B cell (primary cell): ENCODE measurements at regions not wholly inside any gene's neighbourhood (a gene's known extent, or its start where the extent isn't known, plus 50 kb on each side); places are given as distances from the start of the nearest gene placed in this dataset.

ENCODE experiments used
- ATAC-seq: fragments of 200-7000 bp; cut with Tn5 transposase; one replicate; pipeline ENCODE4 v1.10.0; 2021; ENCODE audit warnings: low read depth, mild to moderate bottlenecking, moderate number of reproducible peaks, moderate library complexity
- CTCF ChIA-PET: fragments of 350-600 bp; sonication (Branson Sonifier 250); formaldehyde crosslinking; loops from one replicate; lab custom pipeline; 2021; ENCODE audit warnings: antibody characterized with exemption, inconsistent platforms; lab: Charles Lee
- POLR2A ChIA-PET: fragments of 350-600 bp; sonication (Branson Sonifier 250); formaldehyde crosslinking; loops from one replicate; lab custom pipeline; 2021; ENCODE audit warnings: antibody characterized with exemption; lab: Charles Lee
- DNase-seq: peaks from one replicate; pipeline ENCODE4 v3.0.0; 2013
- H2AFZ ChIP-seq: 2 replicates; pipeline ENCODE4 v1.6.1; 2012; ENCODE audit warnings: mild to moderate bottlenecking, low read depth, low read length; ENCODE audit not compliant: insufficient read depth, poor library complexity, severe bottlenecking
- H3K27ac ChIP-seq, 2 donors: 1 replicate in 1 of 2; 2 replicates in 1 of 2; pipeline ENCODE4 v1.5.1; 2012 to 2013; ENCODE audit warnings: low read length in 2 of 2, mild to moderate bottlenecking in 2 of 2, moderate library complexity in 1 of 2
- H3K27me3 ChIP-seq, 4 experiments: fragments of 200-600 bp in 1 of 4; sonication (generic) in 1 of 4; replicated peaks in 1 of 4; 1 replicate in 2 of 4; 2 replicates in 2 of 4; pipeline versions ENCODE4 v1.6.1 to v1.7.0; 2013 to 2016; ENCODE audit warnings: low read length in 3 of 4, mild to moderate bottlenecking in 2 of 4, mixed read lengths in 1 of 4, moderate library complexity in 1 of 4; ENCODE audit not compliant: insufficient read depth in 4 of 4, control insufficient read depth in 3 of 4; ENCODE audit errors: control extremely low read depth in 1 of 4
- H3K36me3 ChIP-seq, 2 experiments: replicated peaks in 1 of 2; 1 replicate in 1 of 2; 2 replicates in 1 of 2; pipeline versions ENCODE4 v1.6.1 to v1.7.1; 2013; ENCODE audit warnings: low read length in 1 of 2; ENCODE audit not compliant: insufficient read depth in 2 of 2, control insufficient read depth in 1 of 2; ENCODE audit errors: control extremely low read depth in 1 of 2, extremely low read depth in 1 of 2
- H3K4me1 ChIP-seq, 2 donors: fragments of 200-600 bp in 1 of 2; sonication (generic) in 1 of 2; 1 replicate in 1 of 2; 2 replicates in 1 of 2; pipeline versions ENCODE4 v1.5.1 to v1.6.1; 2013 to 2017; ENCODE audit warnings: low read length in 2 of 2; ENCODE audit not compliant: control insufficient read depth in 2 of 2, insufficient read depth in 2 of 2
- H3K4me2 ChIP-seq: replicated peaks from 2 replicates; pipeline ENCODE3; 2012; ENCODE audit warnings: mild to moderate bottlenecking, low read depth, low read length; ENCODE audit not compliant: poor library complexity, severe bottlenecking
- H3K4me3 ChIP-seq, 5 experiments: fragments of 200-600 bp in 1 of 5; sonication (generic) in 1 of 5; 1 replicate in 3 of 5; 2 replicates in 2 of 5; pipeline versions ENCODE4 v1.5.1 to v1.7.0; 2011 to 2016; ENCODE audit warnings: low read length in 4 of 5, mild to moderate bottlenecking in 4 of 5, low read depth in 2 of 5, control low read depth in 1 of 5, moderate library complexity in 1 of 5; ENCODE audit not compliant: insufficient read depth in 1 of 5; ENCODE audit errors: control extremely low read depth in 1 of 5, extremely low read depth in 1 of 5
- H3K79me2 ChIP-seq: fragments of 200-600 bp; sonication (generic); one replicate; pipeline ENCODE4 v1.6.0; 2016; ENCODE audit warnings: low read length; ENCODE audit not compliant: control insufficient read depth, insufficient read depth
- H3K9ac ChIP-seq: fragments of 200-600 bp; sonication (generic); 2 replicates; pipeline ENCODE4 v1.6.1; 2017; ENCODE audit warnings: mild to moderate bottlenecking, low read length, moderate library complexity
- H3K9me3 ChIP-seq, 3 donors: one replicate each; pipeline versions ENCODE4 v1.6.1 to v1.7.1; 2013; ENCODE audit warnings: low read length in 2 of 3; ENCODE audit not compliant: control insufficient read depth in 2 of 3, insufficient read depth in 1 of 3; ENCODE audit errors: control extremely low read depth in 1 of 3
- H4K20me1 ChIP-seq: 2 replicates; pipeline ENCODE4 v1.6.0; 2012; ENCODE audit warnings: mild to moderate bottlenecking, low read length; ENCODE audit not compliant: insufficient read depth, control insufficient read depth, poor library complexity, severe bottlenecking
- H3K27ac Mint-ChIP-seq: one replicate; pipeline ENCODE4 v1.8.0; 2021; ENCODE audit warnings: mixed read lengths
- H3K27me3 Mint-ChIP-seq: one replicate; pipeline ENCODE4 v1.8.0; 2021; ENCODE audit warnings: mixed read lengths
- H3K4me1 Mint-ChIP-seq: one replicate; pipeline ENCODE4 v1.8.0; 2021; ENCODE audit warnings: mixed read lengths
- H3K4me3 Mint-ChIP-seq: one replicate; pipeline ENCODE4 v1.8.0; 2021; ENCODE audit warnings: mixed read lengths
- H3K9me3 Mint-ChIP-seq: one replicate; pipeline ENCODE4 v1.8.0; 2022; ENCODE audit warnings: mixed read lengths; ENCODE audit not compliant: insufficient read depth
- EZH2 ChIP-seq: IDR thresholded peaks from 2 replicates; pipeline ENCODE4 v1.6.1; 2012; ENCODE audit warnings: borderline replicate concordance, low read depth, mild to moderate bottlenecking, moderate library complexity, low read length; ENCODE audit not compliant: insufficient read depth, poor library complexity, severe bottlenecking
- WGBS: methylation state at CpG from one replicate; pipeline ENCODE4 v1.1.5; 2013; ENCODE audit warnings: missing lambda C conversion rate; ENCODE audit not compliant: insufficient coverage; 5-methylcytosine and 5-hydroxymethylcytosine counted together
- intact Hi-C: fragments of 100-400 bp; cut with micrococcal nuclease; formaldehyde crosslinking; loops from one replicate; pipeline ENCODE4 v1.10.0; 2022
- TF ChIP-seq, protein P1 (sequence below): fragments of 200-600 bp; IDR thresholded peaks from one replicate; pipeline ENCODE4 v1.8.0; 2022; ENCODE audit warnings: antibody characterized with exemption, mild to moderate bottlenecking

DNA sequence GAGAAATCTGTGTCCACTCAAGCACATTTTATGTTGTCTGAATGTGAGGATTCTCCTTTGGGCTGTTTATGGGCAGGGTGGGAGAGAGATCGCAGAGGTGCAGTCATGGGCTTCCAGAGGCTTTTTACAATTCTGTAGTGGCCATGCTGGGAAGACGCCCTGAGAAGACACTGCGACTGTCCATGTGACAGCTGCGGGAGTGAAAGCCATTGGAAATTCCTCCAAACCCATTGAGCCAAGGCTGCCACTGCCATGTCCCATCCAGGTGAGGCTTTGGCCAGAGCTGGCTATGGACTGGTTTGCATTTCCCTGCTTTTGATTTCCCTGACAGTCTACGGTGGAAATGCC is 216.9 kb upstream of the ECI2 start:
- ChIA-PET CTCF (no interaction called here), POLR2A (no interaction called here)
- Histone ChIP-seq H3K36me3 (no peaks in the 10 kb centered on the region), H3K27ac (no peak overlapping the region), H3K9me3 (no peaks in the 10 kb centered on the region), H3K4me2 (no peak overlapping the region), H3K27me3 (peaks cover 0 to 6% (median 2%) of the 10 kb centered on the region in 4 experiments), H3K4me1 (no peaks in the 10 kb centered on the region), H3K79me2 (no peaks in the 10 kb centered on the region), H2AFZ (no peak overlapping the region), H3K9ac (no peak overlapping the region), H4K20me1 (no peaks in the 10 kb centered on the region), H3K4me3 (no peak overlapping the region)
- DNase-seq (no peak), ATAC-seq (no peak)
- H3K27me3 Mint-ChIP-seq = peaks cover 32% of the 10 kb centered on the region
- H3K27ac Mint-ChIP-seq = no peak overlapping the region
- intact Hi-C loops = no loop called here
- peaks cover 2% of the 10 kb centered on the region for H3K9me3 Mint-ChIP-seq
- TF ChIP-seq, protein P1, sequence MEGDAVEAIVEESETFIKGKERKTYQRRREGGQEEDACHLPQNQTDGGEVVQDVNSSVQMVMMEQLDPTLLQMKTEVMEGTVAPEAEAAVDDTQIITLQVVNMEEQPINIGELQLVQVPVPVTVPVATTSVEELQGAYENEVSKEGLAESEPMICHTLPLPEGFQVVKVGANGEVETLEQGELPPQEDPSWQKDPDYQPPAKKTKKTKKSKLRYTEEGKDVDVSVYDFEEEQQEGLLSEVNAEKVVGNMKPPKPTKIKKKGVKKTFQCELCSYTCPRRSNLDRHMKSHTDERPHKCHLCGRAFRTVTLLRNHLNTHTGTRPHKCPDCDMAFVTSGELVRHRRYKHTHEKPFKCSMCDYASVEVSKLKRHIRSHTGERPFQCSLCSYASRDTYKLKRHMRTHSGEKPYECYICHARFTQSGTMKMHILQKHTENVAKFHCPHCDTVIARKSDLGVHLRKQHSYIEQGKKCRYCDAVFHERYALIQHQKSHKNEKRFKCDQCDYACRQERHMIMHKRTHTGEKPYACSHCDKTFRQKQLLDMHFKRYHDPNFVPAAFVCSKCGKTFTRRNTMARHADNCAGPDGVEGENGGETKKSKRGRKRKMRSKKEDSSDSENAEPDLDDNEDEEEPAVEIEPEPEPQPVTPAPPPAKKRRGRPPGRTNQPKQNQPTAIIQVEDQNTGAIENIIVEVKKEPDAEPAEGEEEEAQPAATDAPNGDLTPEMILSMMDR = no peak
- no peak for TF ChIP-seq EZH2
- H3K4me3 Mint-ChIP-seq = no peak overlapping the region
- 92% methylated on average over 5 of the region's 5 CpGs for WGBS
- peaks cover 4% of the 10 kb centered on the region for H3K4me1 Mint-ChIP-seq

GRCh38 chr6:4351520-4352321 is 216.3 kb upstream of the ECI2 start:
- no peak for DNase-seq
- ChIA-PET POLR2A (no interaction called here), CTCF (no interaction called here)
- H3K4me3 Mint-ChIP-seq = no peak overlapping the region
- Histone ChIP-seq H3K4me3 (no peak overlapping the region), H4K20me1 (no peaks in the 10 kb centered on the region), H3K36me3 (no peaks in the 10 kb centered on the region), H2AFZ (no peak overlapping the region), H3K79me2 (no peaks in the 10 kb centered on the region), H3K9ac (no peak overlapping the region), H3K4me2 (no peak overlapping the region), H3K9me3 (no peaks in the 10 kb centered on the region), H3K27me3 (peaks cover 0 to 7% (median 2%) of the 10 kb centered on the region in 4 experiments), H3K4me1 (no peaks in the 10 kb centered on the region), H3K27ac (no peak overlapping the region)
- peaks cover 4% of the 10 kb centered on the region for H3K4me1 Mint-ChIP-seq
- H3K27me3 Mint-ChIP-seq = peaks cover 32% of the 10 kb centered on the region
- no peak overlapping the region for H3K27ac Mint-ChIP-seq
- ATAC-seq = no peak
- intact Hi-C loops = no loop called here
- TF ChIP-seq, protein P1 = no peak
- no peak for TF ChIP-seq EZH2
- 83% methylated on average over 15 of the region's 21 CpGs for WGBS
- H3K9me3 Mint-ChIP-seq = peaks cover 2% of the 10 kb centered on the region
